Natural killer cell (primary cell): ENCODE measurements at regions not wholly inside any gene's neighbourhood (a gene's known extent, or its start where the extent isn't known, plus 50 kb on each side); places are given as distances from the start of the nearest gene placed in this dataset.

Experiments
- ATAC-seq, 3 donors: fragments of 150-1000 bp in 2 of 3; fragments of 200-7000 bp in 1 of 3; cut with Tn5 transposase; 1 replicate in 1 of 3; 2 replicates in 2 of 3; pipeline ENCODE4 v1.10.0; 2021; ENCODE audit warnings: mild to moderate bottlenecking in 2 of 3, moderate library complexity in 2 of 3
- DNase-seq, 2 donors: peaks; one replicate each; pipeline versions ENCODE4 v3.0.0 to v3.0.0-alpha.2; 2013 to 2021; ENCODE audit warnings: mixed read lengths in 1 of 2
- H3K27ac ChIP-seq: one replicate; pipeline ENCODE4 v1.5.1; 2013; ENCODE audit warnings: mild to moderate bottlenecking, low read length
- H3K27me3 ChIP-seq: one replicate; pipeline ENCODE4 v1.6.1; 2013; ENCODE audit warnings: low read length; ENCODE audit not compliant: control insufficient read depth, insufficient read depth
- H3K36me3 ChIP-seq: one replicate; pipeline ENCODE4 v1.6.1; 2013; ENCODE audit warnings: low read length; ENCODE audit not compliant: control insufficient read depth, insufficient read depth
- H3K4me1 ChIP-seq: one replicate; pipeline ENCODE4 v1.6.1; 2013; ENCODE audit warnings: low read length; ENCODE audit not compliant: control insufficient read depth, insufficient read depth
- H3K4me3 ChIP-seq: one replicate; pipeline ENCODE4 v1.5.1; 2013; ENCODE audit warnings: low read length
- H3K9me3 ChIP-seq: one replicate; pipeline ENCODE4 v1.6.1; 2013; ENCODE audit warnings: low read length; ENCODE audit not compliant: control insufficient read depth, insufficient read depth
- H3K27ac Mint-ChIP-seq, 2 donors: one replicate each; pipeline ENCODE4 v1.8.0; 2022; ENCODE audit warnings: mild to moderate bottlenecking in 2 of 2, mixed read lengths in 2 of 2, moderate library complexity in 1 of 2
- H3K27me3 Mint-ChIP-seq, 2 donors: one replicate each; pipeline ENCODE4 v1.8.0; 2022; ENCODE audit warnings: low read depth in 2 of 2, mixed read lengths in 2 of 2
- H3K36me3 Mint-ChIP-seq: one replicate; pipeline ENCODE4 v1.8.0; 2022; ENCODE audit warnings: mixed read lengths
- H3K4me1 Mint-ChIP-seq, 2 donors: one replicate each; pipeline ENCODE4 v1.8.0; 2022; ENCODE audit warnings: mixed read lengths in 2 of 2
- H3K4me3 Mint-ChIP-seq: one replicate; pipeline ENCODE4 v1.8.0; 2022; ENCODE audit warnings: mild to moderate bottlenecking, moderate library complexity, mixed read lengths
- H3K9me3 Mint-ChIP-seq, 2 donors: one replicate each; pipeline ENCODE4 v1.8.0; 2022; ENCODE audit warnings: mixed read lengths in 2 of 2
- CTCF ChIP-seq: fragments of 200-600 bp; IDR thresholded peaks from one replicate; pipeline ENCODE4 v1.8.0; 2022; ENCODE audit warnings: antibody characterized with exemption
- WGBS: methylation state at CpG from one replicate; pipeline ENCODE4 v1.1.7; 2013; ENCODE audit warnings: missing lambda C conversion rate; ENCODE audit not compliant: insufficient coverage; 5-methylcytosine and 5-hydroxymethylcytosine counted together
- intact Hi-C: fragments of 100-400 bp; cut with micrococcal nuclease; formaldehyde crosslinking; loops from one replicate; pipeline ENCODE4 v1.14.2; 2022

- H3K27ac ChIP-seq, result no peak overlapping the region
- DNase-seq (no peak), ATAC-seq (no peak)
- H3K27me3 ChIP-seq, result no peaks in the 10 kb centered on the region
- H3K27me3 Mint-ChIP-seq, result no peaks in the 10 kb centered on the region
- H3K4me1 ChIP-seq, result no peaks in the 10 kb centered on the region
- H3K36me3 ChIP-seq, result no peaks in the 10 kb centered on the region
- TF ChIP-seq CTCF, result no peak
- H3K9me3 ChIP-seq, result no peaks in the 10 kb centered on the region
- 100% methylated on average over 1 of the region's 1 CpG for WGBS
- H3K9me3 Mint-ChIP-seq, result no peaks in the 10 kb centered on the region
- no peaks in the 10 kb centered on the region for H3K36me3 Mint-ChIP-seq
- no peaks in the 10 kb centered on the region for H3K4me1 Mint-ChIP-seq
- H3K4me3 ChIP-seq, result no peak overlapping the region
- H3K4me3 Mint-ChIP-seq, result no peak overlapping the region
- intact Hi-C loops, result no loop called here
- H3K27ac Mint-ChIP-seq, result no peak overlapping the region
Observed at GRCh38 chr6:19761121-19761520, 76.0 kb upstream of the ID4 start.

- DNase-seq (no peak), ATAC-seq (no peak)
- Mint-ChIP-seq H3K9me3 (peaks cover 0 to 3% of the 10 kb centered on the region in 2 donors), H3K27ac (no peak overlapping the region), H3K27me3 (no peaks in the 10 kb centered on the region), H3K4me3 (no peak overlapping the region), H3K4me1 (no peaks in the 10 kb centered on the region), H3K36me3 (no peaks in the 10 kb centered on the region)
- intact Hi-C loops, result no loop called here
- Histone ChIP-seq H3K4me3 (no peak overlapping the region), H3K9me3 (no peaks in the 10 kb centered on the region), H3K27me3 (no peaks in the 10 kb centered on the region), H3K36me3 (no peaks in the 10 kb centered on the region), H3K27ac (no peak overlapping the region), H3K4me1 (no peaks in the 10 kb centered on the region)
- WGBS, result 91% methylated on average over 4 of the region's 5 CpGs
- TF ChIP-seq CTCF, result no peak
Observed at GRCh38 chr6:19771753-19772336, 65.3 kb upstream of the ID4 start.

- Histone ChIP-seq H3K4me3 (no peak overlapping the region), H3K27me3 (no peaks in the 10 kb centered on the region), H3K9me3 (no peaks in the 10 kb centered on the region), H3K4me1 (no peaks in the 10 kb centered on the region), H3K36me3 (no peaks in the 10 kb centered on the region), H3K27ac (no peak overlapping the region)
- no peaks in the 10 kb centered on the region for H3K4me1 Mint-ChIP-seq
- no peak overlapping the region for H3K4me3 Mint-ChIP-seq
- H3K27ac Mint-ChIP-seq, result no peak overlapping the region
- DNase-seq, result no peak
- no peaks in the 10 kb centered on the region for H3K36me3 Mint-ChIP-seq
- no peak for TF ChIP-seq CTCF
- no peaks in the 10 kb centered on the region for H3K27me3 Mint-ChIP-seq
- peaks cover 0 to 3% of the 10 kb centered on the region in 2 donors for H3K9me3 Mint-ChIP-seq
- intact Hi-C loops, result no loop called here
- ATAC-seq, result no peak
Observed at GRCh38 chr6:19772891-19773290, 64.3 kb upstream of the ID4 start.

- Mint-ChIP-seq H3K4me3 (no peak overlapping the region), H3K4me1 (no peaks in the 10 kb centered on the region), H3K9me3 (peaks cover 0 to 2% of the 10 kb centered on the region in 2 donors), H3K27me3 (peaks cover 0 to 3% of the 10 kb centered on the region in 2 donors), H3K27ac (no peak overlapping the region), H3K36me3 (no peaks in the 10 kb centered on the region)
- intact Hi-C loops, result no loop called here
- ATAC-seq (no peak), DNase-seq (no peak)
- Histone ChIP-seq H3K27me3 (no peaks in the 10 kb centered on the region), H3K4me3 (no peak overlapping the region), H3K4me1 (no peaks in the 10 kb centered on the region), H3K9me3 (no peaks in the 10 kb centered on the region), H3K36me3 (no peaks in the 10 kb centered on the region), H3K27ac (no peak overlapping the region)
- 90% methylated on average over 4 of the region's 4 CpGs for WGBS
- no peak for TF ChIP-seq CTCF
Observed at GRCh38 chr6:19781269-19781668, 55.9 kb upstream of the ID4 start.
